T-helper 1 cell (primary cell): ENCODE measurements at regions not wholly inside any gene's neighbourhood (a gene's known extent, or its start where the extent isn't known, plus 50 kb on each side); places are given as distances from the start of the nearest gene placed in this dataset.
"Not testable (repeated sequence)": the region's sequence is repeated elsewhere in the genome, so short reads cannot be mapped to it uniquely, and the experiment has no call there.

ENCODE experiments used
- DNase-seq, 5 donors: peaks; one replicate each; pipeline ENCODE4 v3.0.0-alpha.2; 2012 to 2020

DNA sequence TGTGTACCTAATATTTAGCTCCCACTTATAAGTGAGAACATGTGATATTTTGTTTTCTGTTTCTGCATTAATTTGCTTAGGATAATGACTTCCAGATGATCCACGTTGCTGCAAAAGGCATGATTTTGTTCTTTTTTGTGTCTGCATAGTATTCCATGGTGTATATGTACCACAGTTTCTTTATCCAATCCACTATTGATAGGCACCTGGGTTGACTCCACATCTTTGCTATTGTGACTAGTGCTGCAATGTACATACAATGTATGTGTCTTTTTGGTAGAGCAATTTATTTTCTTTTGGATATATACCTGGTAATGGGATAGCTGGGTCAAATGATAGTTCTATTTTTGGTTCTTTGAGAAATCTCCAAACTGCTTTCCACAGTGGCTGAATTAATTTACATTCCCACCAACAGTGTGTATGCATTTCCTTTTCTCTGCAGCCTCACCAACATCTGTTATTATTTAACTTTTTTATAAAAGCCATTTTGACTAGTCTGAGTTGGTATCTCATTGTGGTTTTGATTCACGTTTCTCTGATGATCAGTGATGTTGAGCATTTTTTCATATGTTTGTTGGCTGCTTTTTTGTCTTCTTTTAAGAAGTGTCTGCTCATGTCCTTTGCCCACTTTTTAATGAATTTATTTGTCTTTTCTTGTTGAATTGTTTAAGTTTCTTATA, 102.8 kb upstream of the GAS1 start:
- DNase-seq, result not testable (repeated sequence)

DNA sequence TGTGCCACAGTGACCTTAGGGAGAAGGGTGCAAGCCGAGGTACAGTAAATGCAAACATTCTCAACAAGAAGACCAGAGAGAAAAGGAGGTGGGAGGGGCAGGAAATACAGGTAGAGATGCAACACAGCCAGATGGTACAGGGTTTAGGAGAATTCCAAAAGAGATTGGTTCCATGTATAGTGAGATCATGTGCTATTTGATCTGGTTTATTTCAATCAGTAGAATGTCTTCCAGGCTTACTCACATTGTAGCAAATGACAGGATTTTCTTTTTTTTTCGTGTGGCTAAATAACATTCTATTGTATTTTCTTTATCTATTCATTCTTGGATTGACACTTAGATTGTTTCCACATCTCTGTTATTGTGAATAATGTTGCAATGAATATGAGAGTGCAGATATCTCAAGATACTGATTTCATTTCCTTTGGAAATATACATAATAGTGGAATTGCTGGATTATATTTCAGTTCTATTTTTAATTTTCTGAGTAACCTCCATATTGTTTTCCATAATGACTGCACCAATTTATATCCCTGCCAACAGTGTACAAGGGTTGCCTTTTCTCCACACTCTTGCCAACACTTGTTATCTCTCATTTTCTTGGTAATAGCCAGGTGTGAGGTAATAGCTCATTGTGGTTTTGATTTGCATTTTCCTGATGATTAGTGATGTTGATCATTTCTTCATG, 107.8 kb upstream of the GAS1 start:
- DNase-seq, result no peak

GRCh38 chr9:87059772-87060171, 112.5 kb upstream of the GAS1 start:
- no peak for DNase-seq

GRCh38 chr9:87062746-87063145, 115.4 kb upstream of the GAS1 start:
- DNase-seq, result no peak

- no peak for DNase-seq
These were observed 115.9 kb upstream of the GAS1 start for GRCh38 chr9:87063246-87063645.

DNA sequence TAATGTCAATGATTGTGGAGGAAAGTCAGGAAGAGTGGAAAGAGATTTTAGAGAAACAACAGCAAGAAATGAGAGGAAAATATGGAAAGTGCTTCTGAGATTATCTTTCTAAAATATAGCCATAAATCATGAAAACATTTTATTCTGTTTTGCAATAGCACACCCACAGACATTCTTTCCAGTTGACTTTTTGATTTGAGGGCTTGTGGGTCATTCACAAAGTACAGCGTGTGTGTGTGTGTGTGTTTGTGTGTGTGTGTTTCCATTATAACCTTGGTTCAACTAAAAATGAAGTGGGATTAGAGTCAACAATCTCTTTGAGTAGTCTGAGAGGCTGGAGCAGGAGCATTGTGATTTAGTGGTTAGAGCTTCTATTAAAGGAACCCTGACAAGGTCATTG, 116.6 kb upstream of the GAS1 start:
- no peak for DNase-seq

GRCh38 chr9:87064311-87064710, 117.0 kb upstream of the GAS1 start:
- DNase-seq, result no peak

DNA sequence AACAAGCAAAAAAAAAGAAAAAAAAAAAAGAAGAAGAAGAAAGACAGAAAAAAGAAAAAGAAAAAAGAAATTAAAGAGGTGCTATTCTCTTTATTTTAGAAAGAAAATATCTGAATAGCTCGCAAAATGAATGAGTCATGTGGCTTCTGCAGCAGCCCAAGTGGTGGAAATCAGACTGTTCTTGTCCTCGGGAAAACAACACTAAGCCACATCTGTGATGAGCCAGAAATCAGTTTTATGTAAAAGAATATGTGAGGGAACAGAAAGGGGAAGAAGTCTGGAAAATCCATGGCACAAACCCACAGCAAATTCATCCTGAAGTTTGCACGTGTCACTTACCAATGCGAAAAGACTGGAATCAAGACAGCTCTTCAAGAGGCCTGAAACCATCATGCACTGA, 118.7 kb upstream of the GAS1 start:
- no peak for DNase-seq

DNA sequence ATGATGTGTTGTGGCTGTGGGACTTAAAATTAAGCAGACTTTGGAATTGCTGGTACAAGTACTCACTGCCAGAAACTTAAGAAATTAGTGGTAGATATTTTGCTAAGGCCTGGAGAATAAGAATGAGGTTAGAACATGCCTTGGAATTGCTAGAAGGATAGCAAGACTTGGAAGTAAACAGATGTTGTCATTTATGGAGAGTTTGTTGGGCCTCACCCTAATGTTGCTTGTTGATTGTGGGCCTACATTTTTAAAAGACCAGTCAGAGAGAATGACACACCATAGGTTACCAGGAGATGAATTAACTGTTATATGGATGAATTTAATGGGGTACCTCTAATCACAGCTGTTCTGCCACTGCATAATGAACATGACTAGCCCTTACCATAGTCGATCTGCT, 120.1 kb upstream of the GAS1 start:
- no peak for DNase-seq

GRCh38 chr9:87068177-87068840, 121.0 kb upstream of the GAS1 start:
- no peak for DNase-seq

DNA sequence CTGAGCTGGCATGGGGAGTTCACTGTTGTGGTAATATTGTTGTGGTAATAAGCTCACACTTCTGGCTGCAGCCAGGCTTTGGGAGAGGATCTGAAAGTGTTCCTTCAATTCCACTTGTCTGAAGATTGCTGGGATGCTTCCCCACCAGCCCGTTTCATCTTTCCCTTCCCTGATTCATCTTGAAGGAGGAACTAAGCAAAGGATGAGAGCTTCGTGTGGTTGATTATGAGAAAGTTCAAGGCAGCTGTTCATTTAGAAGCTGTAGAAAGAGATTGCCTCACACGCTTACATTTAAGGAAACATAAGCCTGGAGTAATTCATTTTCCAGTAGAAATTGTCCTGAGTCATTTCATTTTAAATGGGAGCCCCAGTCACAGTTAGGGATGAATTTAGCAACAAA, 122.4 kb upstream of the GAS1 start:
- no peak for DNase-seq

GRCh38 chr9:87070336-87070735, 123.0 kb upstream of the GAS1 start:
- DNase-seq, result no peak

DNA sequence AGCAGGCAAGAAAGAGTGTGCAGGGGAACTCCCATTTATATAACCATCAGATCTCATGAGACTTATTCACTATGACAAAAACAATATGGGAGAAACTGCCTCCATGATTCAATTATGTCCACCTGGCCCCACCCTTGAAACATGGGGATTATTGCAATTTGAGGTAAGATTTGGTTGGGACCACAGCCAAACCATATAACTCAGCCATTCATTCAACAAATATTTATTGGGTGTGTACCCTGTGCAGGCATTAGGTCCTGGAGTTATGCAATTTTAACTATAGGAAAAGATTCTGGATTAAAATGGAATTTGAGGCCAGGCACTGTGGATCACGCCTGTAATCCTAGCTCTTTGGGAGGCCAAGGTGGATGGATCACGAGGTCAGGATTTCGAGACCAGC, 124.2 kb upstream of the GAS1 start:
- DNase-seq, result no peak

- DNase-seq, result no peak
These were observed 126.4 kb upstream of the GAS1 start for GRCh38 chr9:87073692-87074091.

DNA sequence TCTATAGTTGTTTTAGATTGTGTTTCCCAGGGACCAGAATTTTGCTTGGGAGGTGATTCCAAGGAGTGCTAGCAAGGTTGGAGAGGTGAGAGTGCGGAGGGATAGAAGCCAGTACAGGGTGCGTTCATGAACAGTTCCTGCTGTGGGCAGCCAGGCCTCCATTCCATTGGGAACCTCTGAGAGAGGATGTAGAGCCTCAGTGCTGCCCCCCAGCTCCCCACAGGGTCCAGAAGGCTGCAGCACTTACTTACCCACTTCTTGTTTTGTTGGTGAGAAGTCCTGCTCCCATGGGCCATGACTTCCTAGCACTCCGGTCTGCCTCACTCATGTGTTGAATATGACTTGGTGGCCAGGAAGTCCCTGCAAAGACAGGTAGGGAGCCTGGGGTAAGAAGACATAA, 128.2 kb upstream of the GAS1 start:
- DNase-seq, result no peak

DNA sequence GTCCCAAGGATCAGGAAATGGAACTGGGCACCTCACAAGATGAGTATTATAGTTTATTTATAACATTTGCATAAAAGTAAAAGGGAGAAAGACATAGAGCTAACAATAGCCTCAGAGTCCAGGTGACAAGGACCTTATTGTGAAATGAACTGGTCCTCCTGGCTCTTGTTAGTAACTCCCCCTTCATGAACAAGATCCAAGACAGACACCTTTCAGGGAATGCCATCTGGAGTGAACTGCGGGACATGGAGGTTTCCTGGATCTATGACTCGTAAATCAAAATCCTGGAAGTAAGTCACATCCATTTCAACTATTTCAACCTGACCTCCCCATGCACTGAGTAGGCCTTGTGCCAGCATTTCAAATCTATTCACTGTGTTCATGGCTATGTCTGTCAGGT, 129.5 kb upstream of the GAS1 start:
- no peak for DNase-seq

DNA sequence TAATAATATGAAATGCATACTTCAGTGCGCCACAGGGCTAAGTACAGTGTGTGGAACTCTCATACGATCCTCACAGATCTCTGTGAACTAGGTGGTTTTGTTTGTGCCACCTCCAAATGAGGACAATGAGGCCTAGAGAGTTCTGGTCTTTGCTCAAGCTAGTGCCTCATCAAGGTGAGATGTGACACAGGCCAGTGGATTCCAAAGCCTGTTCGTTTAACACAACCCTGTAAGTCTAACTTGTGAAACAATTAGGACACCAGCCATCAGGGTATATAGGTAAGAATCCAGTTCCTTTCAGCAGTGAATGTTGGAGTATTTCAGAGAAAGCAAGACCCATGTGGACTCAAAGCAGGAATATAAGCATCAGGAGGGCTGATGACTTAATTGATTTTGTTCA, 130.7 kb upstream of the GAS1 start:
- no peak for DNase-seq

GRCh38 chr9:87080512-87081264, 133.4 kb upstream of the GAS1 start:
- no peak for DNase-seq

- no peak for DNase-seq
These were observed 134.2 kb upstream of the GAS1 start for GRCh38 chr9:87081503-87081902.

- DNase-seq, result no peak
These were observed 136.7 kb upstream of the GAS1 start for GRCh38 chr9:87083986-87084385.

DNA sequence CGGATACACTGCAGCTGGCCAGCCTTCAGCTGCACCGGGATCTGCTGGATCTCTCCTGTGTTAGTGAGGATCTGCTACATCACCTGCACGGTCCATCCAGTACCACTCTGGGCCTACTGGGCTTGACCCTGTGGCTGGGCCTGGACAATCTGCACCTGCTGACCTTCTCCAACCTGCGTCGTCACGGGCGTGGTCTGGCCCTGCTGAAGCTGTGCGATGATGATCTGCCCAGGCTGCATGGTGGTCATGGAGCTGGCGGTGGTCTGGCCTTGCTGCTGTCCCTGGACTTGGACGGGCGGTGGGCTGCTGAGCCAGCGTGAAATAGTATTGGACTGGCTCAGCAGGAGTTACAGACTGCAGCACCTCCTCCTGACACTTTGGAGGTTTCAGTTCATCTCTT, 137.1 kb upstream of the GAS1 start:
- DNase-seq, result no peak

DNA sequence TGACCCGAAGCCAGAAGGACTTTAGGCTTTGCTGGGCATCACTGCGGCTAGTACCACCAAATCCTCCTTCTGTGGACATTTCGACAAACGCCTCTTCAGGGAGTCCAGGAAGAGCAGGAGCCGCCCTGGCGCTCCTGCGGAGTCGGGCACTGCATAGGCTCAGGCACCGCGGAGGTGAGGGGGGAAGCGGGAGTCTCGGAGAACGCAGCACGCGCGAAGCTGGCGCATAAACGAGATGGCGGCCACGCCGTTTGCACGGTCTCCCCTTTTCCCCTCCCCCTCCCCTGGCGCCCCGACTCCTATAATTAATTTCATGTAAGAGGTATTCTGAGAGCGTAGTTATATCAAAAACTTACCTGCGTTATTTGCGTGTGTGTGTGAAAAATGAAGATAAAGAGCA, 137.8 kb upstream of the GAS1 start:
- no peak for DNase-seq

- no peak for DNase-seq
These were observed 138.2 kb upstream of the GAS1 start for GRCh38 chr9:87085521-87085920.
